PC-3 (cell line): ENCODE measurements at regions not wholly inside any gene's neighbourhood (a gene's known extent, or its start where the extent isn't known, plus 50 kb on each side); places are given as distances from the start of the nearest gene placed in this dataset.
A peak's percentile ranks its signal among the peaks of the same experiment; 100 is the strongest.

Source experiments
- ATAC-seq: fragments of 200-7000 bp; cut with Tn5 transposase; 2 replicates; pipeline ENCODE4 v1.9.1; 2020; ENCODE audit warnings: mild to moderate bottlenecking, moderate library complexity
- BruUV-seq: library from RNA; stranded (reverse); fragments of 400-500 nt; replicated peaks from 2 replicates; lab custom pipeline; 2021; lab: Mats Ljungman, UMichigan
- CTCF ChIA-PET: fragments of 300-600 bp; sonication (Branson Sonifier 250); formaldehyde crosslinking; loops from one replicate; lab custom pipeline; 2022; ENCODE audit warnings: antibody characterized with exemption; lab: Charles Lee
- POLR2A ChIA-PET: fragments of 300-600 bp; sonication (Branson Sonifier 250); formaldehyde crosslinking; loops from one replicate; lab custom pipeline; 2022; ENCODE audit warnings: antibody characterized with exemption; ENCODE audit not compliant: unreplicated experiment; lab: Charles Lee
- DNase-seq: peaks from one replicate; pipeline ENCODE4 v3.0.0-alpha.2; 2015
- H2AFZ ChIP-seq: fragments of 300-600 bp; sonication (generic); 2 replicates; pipeline ENCODE4 v1.6.0; 2016; ENCODE audit warnings: antibody characterized with exemption, low read length
- H3F3A ChIP-seq: fragments of 300-600 bp; sonication (generic); one replicate; pipeline ENCODE4 v1.6.0; 2017; ENCODE audit warnings: antibody characterized with exemption, low read length, control low read depth, mild to moderate bottlenecking; ENCODE audit not compliant: unreplicated experiment
- H3K27ac ChIP-seq: fragments of 300-600 bp; sonication (generic); 2 replicates; pipeline ENCODE4 v1.5.1; 2016; ENCODE audit warnings: mild to moderate bottlenecking, low read length
- H3K27me3 ChIP-seq: fragments of 300-600 bp; sonication (generic); 2 replicates; pipeline ENCODE4 v1.6.1; 2016; ENCODE audit warnings: low read length, mixed read lengths
- H3K36me3 ChIP-seq: fragments of 300-600 bp; sonication (generic); 2 replicates; pipeline ENCODE4 v1.6.1; 2016; ENCODE audit warnings: low read depth, mixed run types, low read length, mixed read lengths
- H3K4me1 ChIP-seq: fragments of 300-600 bp; sonication (generic); 2 replicates; pipeline ENCODE4 v1.5.1; 2016; ENCODE audit warnings: low read length; ENCODE audit not compliant: insufficient read depth
- H3K4me2 ChIP-seq: fragments of 300-600 bp; sonication (generic); 2 replicates; pipeline ENCODE4 v1.6.0; 2016; ENCODE audit warnings: low read length
- H3K4me3 ChIP-seq: fragments of 300-600 bp; sonication (generic); 2 replicates; pipeline ENCODE4 v1.5.1; 2016; ENCODE audit warnings: mild to moderate bottlenecking, low read length, mixed read lengths
- H3K79me2 ChIP-seq: fragments of 300-600 bp; sonication (generic); 2 replicates; pipeline ENCODE4 v1.6.1; 2017; ENCODE audit warnings: low read length, mixed read lengths
- H3K9ac ChIP-seq: fragments of 300-600 bp; sonication (generic); 2 replicates; pipeline ENCODE4 v1.6.0; 2016; ENCODE audit warnings: mild to moderate bottlenecking, low read length
- H3K9me2 ChIP-seq: fragments of 300-600 bp; sonication (generic); replicated peaks from 2 replicates; pipeline ENCODE4 v1.6.1; 2016; ENCODE audit warnings: mixed run types, low read length, mixed read lengths
- H3K9me3 ChIP-seq: fragments of 300-600 bp; sonication (generic); 2 replicates; pipeline ENCODE4 v1.6.1; 2016; ENCODE audit warnings: low read length, mixed read lengths
- H4K20me1 ChIP-seq: fragments of 300-600 bp; sonication (generic); 2 replicates; pipeline ENCODE4 v1.6.1; 2016; ENCODE audit warnings: low read length, mixed read lengths
- CTCF ChIP-seq: fragments of 300-600 bp; sonication (generic); conservative IDR thresholded peaks from 2 replicates; pipeline ENCODE4 v1.5.1; 2017; ENCODE audit warnings: antibody characterized with exemption, low read depth, mild to moderate bottlenecking, low read length
- EZH2 ChIP-seq: fragments of 300-600 bp; sonication (generic); IDR thresholded peaks from one replicate; pipeline ENCODE4 v1.6.1; 2017; ENCODE audit warnings: antibody characterized with exemption, mild to moderate bottlenecking, low read length; ENCODE audit not compliant: unreplicated experiment
- EZH2phosphoT487 ChIP-seq: fragments of 300-600 bp; sonication (generic); IDR thresholded peaks from 2 replicates; pipeline ENCODE4 v1.6.1; 2018; ENCODE audit warnings: mild to moderate bottlenecking, antibody characterized with exemption, low read length, borderline replicate concordance
- intact Hi-C: fragments of 100-400 bp; cut with micrococcal nuclease; formaldehyde crosslinking; loops from 2 replicates; pipeline ENCODE4 v1.9.0; 2023

GRCh38 chr3:56879436-56880215 lies 77.9 kb upstream of the ARHGEF3 start:
- H3K36me3 ChIP-seq, result no peaks in the 10 kb centered on the region
- H3K79me2 ChIP-seq, result no peaks in the 10 kb centered on the region
- CTCF ChIA-PET, result no interaction called here
- BruUV-seq, result no TSS peak
- peaks cover 31% of the 10 kb centered on the region for H3K4me1 ChIP-seq
- no peak for TF ChIP-seq EZH2
- no peak for TF ChIP-seq EZH2phosphoT487
- no peak for TF ChIP-seq CTCF
- intact Hi-C loops, result loop anchor here (10.0 kb wide), 1 partner anchor 175 kb away; no protein-coding TSS in a partner anchor
- H3K4me3 ChIP-seq, result no peak overlapping the region
- no peaks in the 10 kb centered on the region for H4K20me1 ChIP-seq
- DNase-seq (peak; percentile 55), ATAC-seq (peak; percentile 64)
- H3K27ac ChIP-seq, result no peak overlapping the region
- no peaks in the 10 kb centered on the region for H3K9me3 ChIP-seq
- H3K27me3 ChIP-seq, result no peaks in the 10 kb centered on the region
- H3K9me2 ChIP-seq, result no peaks in the 10 kb centered on the region
- no peak overlapping the region for H3K9ac ChIP-seq
- POLR2A ChIA-PET, result no interaction called here
- H2AFZ ChIP-seq, result no peak overlapping the region
- no peaks in the 10 kb centered on the region for H3F3A ChIP-seq
- H3K4me2 ChIP-seq, result peak overlapping the region; percentile 37

DNA sequence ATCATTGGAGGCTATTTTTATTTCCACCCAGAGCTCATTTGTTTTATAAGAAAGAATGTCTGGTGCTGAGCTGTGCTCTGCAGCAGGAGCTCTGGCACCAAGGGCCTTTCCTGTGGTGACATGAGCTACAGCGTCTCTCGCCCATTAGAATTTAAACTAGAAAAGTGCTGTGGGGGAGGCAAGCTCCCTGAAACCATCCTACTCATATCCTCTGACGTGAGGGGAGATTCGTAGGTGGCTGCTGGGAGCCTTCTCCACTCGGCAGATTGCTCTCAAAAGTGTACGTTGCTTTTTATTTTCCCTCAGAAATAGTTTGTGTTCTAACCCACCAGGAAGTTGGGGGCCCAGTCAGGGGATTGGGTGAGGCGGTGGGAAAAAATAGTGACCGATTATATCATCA lies 76.3 kb upstream of the ARHGEF3 start:
- no peak overlapping the region for H3K4me2 ChIP-seq
- no peak overlapping the region for H3K27ac ChIP-seq
- H3K9me3 ChIP-seq, result no peaks in the 10 kb centered on the region
- ATAC-seq (no peak), DNase-seq (no peak)
- H3K9me2 ChIP-seq, result no peaks in the 10 kb centered on the region
- no peak overlapping the region for H2AFZ ChIP-seq
- H4K20me1 ChIP-seq, result no peaks in the 10 kb centered on the region
- no peaks in the 10 kb centered on the region for H3F3A ChIP-seq
- peaks cover 25% of the 10 kb centered on the region for H3K4me1 ChIP-seq
- no TSS peak for BruUV-seq
- TF ChIP-seq CTCF, result no peak
- no peak for TF ChIP-seq EZH2
- TF ChIP-seq EZH2phosphoT487, result no peak
- ChIA-PET POLR2A (interaction anchor here (0.6 kb wide), 1 partner anchor 114 kb away, joined by 7 read pairs; no protein-coding TSS in a partner anchor), CTCF (no interaction called here)
- H3K79me2 ChIP-seq, result no peaks in the 10 kb centered on the region
- no peaks in the 10 kb centered on the region for H3K27me3 ChIP-seq
- H3K4me3 ChIP-seq, result no peak overlapping the region
- intact Hi-C loops, result loop anchor here (10.0 kb wide), 1 partner anchor 173 kb away; no protein-coding TSS in a partner anchor
- no peaks in the 10 kb centered on the region for H3K36me3 ChIP-seq
- H3K9ac ChIP-seq, result no peak overlapping the region

- intact Hi-C loops, result loop anchor here (10.0 kb wide), 1 partner anchor 172 kb away; no protein-coding TSS in a partner anchor
- no peak overlapping the region for H3K9ac ChIP-seq
- H3K4me2 ChIP-seq, result no peak overlapping the region
- DNase-seq (no peak), ATAC-seq (no peak)
- H3K79me2 ChIP-seq, result no peaks in the 10 kb centered on the region
- no peaks in the 10 kb centered on the region for H3K27me3 ChIP-seq
- no peaks in the 10 kb centered on the region for H3F3A ChIP-seq
- H3K4me1 ChIP-seq, result peaks cover 25% of the 10 kb centered on the region
- no peak for TF ChIP-seq CTCF
- no peak for TF ChIP-seq EZH2
- no peak for TF ChIP-seq EZH2phosphoT487
- no peak overlapping the region for H2AFZ ChIP-seq
- no peaks in the 10 kb centered on the region for H3K9me3 ChIP-seq
- no peak overlapping the region for H3K4me3 ChIP-seq
- POLR2A ChIA-PET, result interaction anchor here (0.6 kb wide), 1 partner anchor 77 kb away, joined by 4 read pairs; no protein-coding TSS in a partner anchor
- H4K20me1 ChIP-seq, result no peaks in the 10 kb centered on the region
- CTCF ChIA-PET, result no interaction called here
- no TSS peak for BruUV-seq
- no peak overlapping the region for H3K27ac ChIP-seq
- H3K36me3 ChIP-seq, result no peaks in the 10 kb centered on the region
- no peaks in the 10 kb centered on the region for H3K9me2 ChIP-seq
These were observed 75.2 kb upstream of the ARHGEF3 start for GRCh38 chr3:56876916-56877315.
